Right lobe of liver (tissue), 4 donors: ENCODE measurements at regions not wholly inside any gene's neighbourhood (a gene's known extent, or its start where the extent isn't known, plus 50 kb on each side); places are given as distances from the start of the nearest gene placed in this dataset.

ENCODE experiments used
- CTCF ChIP-seq, 4 donors: fragments of 200-600 bp in 3 of 4; fragments of 450-650 bp in 1 of 4; IDR thresholded peaks; one replicate each; pipeline versions ENCODE4 v1.5.1 to v1.8.0; 2016 to 2022; ENCODE audit warnings: antibody characterized with exemption in 4 of 4, mild to moderate bottlenecking in 2 of 4
- POLR2A ChIP-seq: fragments of 450-650 bp; IDR thresholded peaks from one replicate; pipeline ENCODE4 v1.6.1; 2017; ENCODE audit warnings: antibody characterized with exemption, mild to moderate bottlenecking
- donor health status: DM: no; HTN: no; CAD: no.
- donor health status: DM: no; HTN: no; CAD: no.
- donor health status: DM: no; HTN: yes; CAD: no.

GRCh38 chr13:73607489-73608156 is 526.6 kb downstream of the KLF12 start:
- TF ChIP-seq CTCF (IDR thresholded peaks at IDR 0.05) (no peak), POLR2A (no peak)
